B cell (primary cell): ENCODE measurements at regions not wholly inside any gene's neighbourhood (a gene's known extent, or its start where the extent isn't known, plus 50 kb on each side); places are given as distances from the start of the nearest gene placed in this dataset.

Experiments used
- ATAC-seq: fragments of 200-7000 bp; cut with Tn5 transposase; one replicate; pipeline ENCODE4 v1.10.0; 2021; ENCODE audit warnings: low read depth, mild to moderate bottlenecking, moderate number of reproducible peaks, moderate library complexity
- CTCF ChIA-PET: fragments of 350-600 bp; sonication (Branson Sonifier 250); formaldehyde crosslinking; loops from one replicate; lab custom pipeline; 2021; ENCODE audit warnings: antibody characterized with exemption, inconsistent platforms; lab: Charles Lee
- POLR2A ChIA-PET: fragments of 350-600 bp; sonication (Branson Sonifier 250); formaldehyde crosslinking; loops from one replicate; lab custom pipeline; 2021; ENCODE audit warnings: antibody characterized with exemption; lab: Charles Lee
- DNase-seq: peaks from one replicate; pipeline ENCODE4 v3.0.0; 2013
- H2AFZ ChIP-seq: 2 replicates; pipeline ENCODE4 v1.6.1; 2012; ENCODE audit warnings: mild to moderate bottlenecking, low read depth, low read length; ENCODE audit not compliant: insufficient read depth, poor library complexity, severe bottlenecking
- H3K27ac ChIP-seq, 2 donors: 1 replicate in 1 of 2; 2 replicates in 1 of 2; pipeline ENCODE4 v1.5.1; 2012 to 2013; ENCODE audit warnings: low read length in 2 of 2, mild to moderate bottlenecking in 2 of 2, moderate library complexity in 1 of 2
- H3K27me3 ChIP-seq, 4 experiments: fragments of 200-600 bp in 1 of 4; sonication (generic) in 1 of 4; replicated peaks in 1 of 4; 1 replicate in 2 of 4; 2 replicates in 2 of 4; pipeline versions ENCODE4 v1.6.1 to v1.7.0; 2013 to 2016; ENCODE audit warnings: low read length in 3 of 4, mild to moderate bottlenecking in 2 of 4, mixed read lengths in 1 of 4, moderate library complexity in 1 of 4; ENCODE audit not compliant: insufficient read depth in 4 of 4, control insufficient read depth in 3 of 4; ENCODE audit errors: control extremely low read depth in 1 of 4
- H3K36me3 ChIP-seq, 2 experiments: replicated peaks in 1 of 2; 1 replicate in 1 of 2; 2 replicates in 1 of 2; pipeline versions ENCODE4 v1.6.1 to v1.7.1; 2013; ENCODE audit warnings: low read length in 1 of 2; ENCODE audit not compliant: insufficient read depth in 2 of 2, control insufficient read depth in 1 of 2; ENCODE audit errors: control extremely low read depth in 1 of 2, extremely low read depth in 1 of 2
- H3K4me1 ChIP-seq, 2 donors: fragments of 200-600 bp in 1 of 2; sonication (generic) in 1 of 2; 1 replicate in 1 of 2; 2 replicates in 1 of 2; pipeline versions ENCODE4 v1.5.1 to v1.6.1; 2013 to 2017; ENCODE audit warnings: low read length in 2 of 2; ENCODE audit not compliant: control insufficient read depth in 2 of 2, insufficient read depth in 2 of 2
- H3K4me2 ChIP-seq: replicated peaks from 2 replicates; pipeline ENCODE3; 2012; ENCODE audit warnings: mild to moderate bottlenecking, low read depth, low read length; ENCODE audit not compliant: poor library complexity, severe bottlenecking
- H3K4me3 ChIP-seq, 5 experiments: fragments of 200-600 bp in 1 of 5; sonication (generic) in 1 of 5; 1 replicate in 3 of 5; 2 replicates in 2 of 5; pipeline versions ENCODE4 v1.5.1 to v1.7.0; 2011 to 2016; ENCODE audit warnings: low read length in 4 of 5, mild to moderate bottlenecking in 4 of 5, low read depth in 2 of 5, control low read depth in 1 of 5, moderate library complexity in 1 of 5; ENCODE audit not compliant: insufficient read depth in 1 of 5; ENCODE audit errors: control extremely low read depth in 1 of 5, extremely low read depth in 1 of 5
- H3K79me2 ChIP-seq: fragments of 200-600 bp; sonication (generic); one replicate; pipeline ENCODE4 v1.6.0; 2016; ENCODE audit warnings: low read length; ENCODE audit not compliant: control insufficient read depth, insufficient read depth
- H3K9ac ChIP-seq: fragments of 200-600 bp; sonication (generic); 2 replicates; pipeline ENCODE4 v1.6.1; 2017; ENCODE audit warnings: mild to moderate bottlenecking, low read length, moderate library complexity
- H3K9me3 ChIP-seq, 3 donors: one replicate each; pipeline versions ENCODE4 v1.6.1 to v1.7.1; 2013; ENCODE audit warnings: low read length in 2 of 3; ENCODE audit not compliant: control insufficient read depth in 2 of 3, insufficient read depth in 1 of 3; ENCODE audit errors: control extremely low read depth in 1 of 3
- H4K20me1 ChIP-seq: 2 replicates; pipeline ENCODE4 v1.6.0; 2012; ENCODE audit warnings: mild to moderate bottlenecking, low read length; ENCODE audit not compliant: insufficient read depth, control insufficient read depth, poor library complexity, severe bottlenecking
- H3K27ac Mint-ChIP-seq: one replicate; pipeline ENCODE4 v1.8.0; 2021; ENCODE audit warnings: mixed read lengths
- H3K27me3 Mint-ChIP-seq: one replicate; pipeline ENCODE4 v1.8.0; 2021; ENCODE audit warnings: mixed read lengths
- H3K4me1 Mint-ChIP-seq: one replicate; pipeline ENCODE4 v1.8.0; 2021; ENCODE audit warnings: mixed read lengths
- H3K4me3 Mint-ChIP-seq: one replicate; pipeline ENCODE4 v1.8.0; 2021; ENCODE audit warnings: mixed read lengths
- H3K9me3 Mint-ChIP-seq: one replicate; pipeline ENCODE4 v1.8.0; 2022; ENCODE audit warnings: mixed read lengths; ENCODE audit not compliant: insufficient read depth
- CTCF ChIP-seq: fragments of 200-600 bp; IDR thresholded peaks from one replicate; pipeline ENCODE4 v1.8.0; 2022; ENCODE audit warnings: antibody characterized with exemption, mild to moderate bottlenecking
- EZH2 ChIP-seq: IDR thresholded peaks from 2 replicates; pipeline ENCODE4 v1.6.1; 2012; ENCODE audit warnings: borderline replicate concordance, low read depth, mild to moderate bottlenecking, moderate library complexity, low read length; ENCODE audit not compliant: insufficient read depth, poor library complexity, severe bottlenecking
- WGBS: methylation state at CpG from one replicate; pipeline ENCODE4 v1.1.5; 2013; ENCODE audit warnings: missing lambda C conversion rate; ENCODE audit not compliant: insufficient coverage; 5-methylcytosine and 5-hydroxymethylcytosine counted together
- intact Hi-C: fragments of 100-400 bp; cut with micrococcal nuclease; formaldehyde crosslinking; loops from one replicate; pipeline ENCODE4 v1.10.0; 2022

GRCh38 chr3:162960269-162960668 is 1463.7 kb downstream of the OTOL1 start:
- no peaks in the 10 kb centered on the region for H3K27me3 ChIP-seq
- H4K20me1 ChIP-seq = no peaks in the 10 kb centered on the region
- H3K9me3 ChIP-seq = peaks cover 0 to 1% (median 0%) of the 10 kb centered on the region in 3 donors
- TF ChIP-seq EZH2 = no peak
- TF ChIP-seq CTCF = no peak
- no CpG with 5 or more reads among the region's 1 CpG for WGBS
- no peak overlapping the region for H3K4me3 ChIP-seq
- H3K9ac ChIP-seq = no peak overlapping the region
- Mint-ChIP-seq H3K9me3 (peaks cover 4% of the 10 kb centered on the region), H3K27me3 (no peaks in the 10 kb centered on the region), H3K4me1 (no peaks in the 10 kb centered on the region), H3K4me3 (no peak overlapping the region), H3K27ac (no peak overlapping the region)
- POLR2A ChIA-PET = no interaction called here
- DNase-seq (no peak), ATAC-seq (no peak)
- no peak overlapping the region for H2AFZ ChIP-seq
- H3K79me2 ChIP-seq = no peaks in the 10 kb centered on the region
- no peak overlapping the region for H3K4me2 ChIP-seq
- no peak overlapping the region for H3K27ac ChIP-seq
- H3K4me1 ChIP-seq = no peaks in the 10 kb centered on the region
- CTCF ChIA-PET = no interaction called here
- no peaks in the 10 kb centered on the region for H3K36me3 ChIP-seq
- intact Hi-C loops = no loop called here

- no peaks in the 10 kb centered on the region for H3K79me2 ChIP-seq
- H2AFZ ChIP-seq = no peak overlapping the region
- H3K4me1 ChIP-seq = no peaks in the 10 kb centered on the region
- intact Hi-C loops = no loop called here
- H4K20me1 ChIP-seq = no peaks in the 10 kb centered on the region
- DNase-seq (no peak), ATAC-seq (no peak)
- CTCF ChIA-PET = no interaction called here
- H3K9me3 ChIP-seq = peaks cover 0 to 3% (median 0%) of the 10 kb centered on the region in 3 donors
- Mint-ChIP-seq H3K27ac (no peak overlapping the region), H3K4me3 (no peak overlapping the region), H3K27me3 (no peaks in the 10 kb centered on the region), H3K4me1 (no peaks in the 10 kb centered on the region), H3K9me3 (peaks cover 4% of the 10 kb centered on the region)
- WGBS = no CpG with 5 or more reads among the region's 1 CpG
- no peak overlapping the region for H3K27ac ChIP-seq
- no peak overlapping the region for H3K4me2 ChIP-seq
- TF ChIP-seq EZH2 = no peak
- no peak for TF ChIP-seq CTCF
- no peak overlapping the region for H3K4me3 ChIP-seq
- no peaks in the 10 kb centered on the region for H3K27me3 ChIP-seq
- no peaks in the 10 kb centered on the region for H3K36me3 ChIP-seq
- no peak overlapping the region for H3K9ac ChIP-seq
- POLR2A ChIA-PET = no interaction called here
Observed at GRCh38 chr3:162970292-162970691, 1473.7 kb downstream of the OTOL1 start.
